HG03097 (cell line): ENCODE measurements at regions not wholly inside any gene's neighbourhood (a gene's known extent, or its start where the extent isn't known, plus 50 kb on each side); places are given as distances from the start of the nearest gene placed in this dataset.

ENCODE experiments used
- ATAC-seq: cut with Tn5 transposase; IDR thresholded peaks from one replicate; pipeline ENCODE4 v1.9.1; 2021; ENCODE audit not compliant: unreplicated experiment, low FRiP score

DNA sequence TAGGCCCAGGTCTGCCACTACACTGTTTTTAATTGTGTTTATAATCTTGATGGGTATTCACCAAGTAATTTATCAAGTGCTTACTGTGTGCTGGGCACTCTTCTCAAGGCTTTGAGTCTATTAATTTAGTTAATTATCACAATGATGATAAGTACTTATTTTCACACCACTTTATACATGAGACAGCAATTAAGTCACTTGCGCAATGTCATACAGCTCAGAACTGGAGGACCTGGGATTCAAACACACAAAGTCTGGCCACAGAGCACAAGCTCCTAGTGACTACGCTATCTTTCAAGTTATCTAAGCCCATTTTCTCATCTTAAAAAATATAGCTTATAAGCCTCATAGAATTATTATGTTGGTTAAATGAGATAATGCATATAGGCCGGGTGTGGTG lies 85.0 kb downstream of the LLPH start:
- ATAC-seq, result no peak

DNA sequence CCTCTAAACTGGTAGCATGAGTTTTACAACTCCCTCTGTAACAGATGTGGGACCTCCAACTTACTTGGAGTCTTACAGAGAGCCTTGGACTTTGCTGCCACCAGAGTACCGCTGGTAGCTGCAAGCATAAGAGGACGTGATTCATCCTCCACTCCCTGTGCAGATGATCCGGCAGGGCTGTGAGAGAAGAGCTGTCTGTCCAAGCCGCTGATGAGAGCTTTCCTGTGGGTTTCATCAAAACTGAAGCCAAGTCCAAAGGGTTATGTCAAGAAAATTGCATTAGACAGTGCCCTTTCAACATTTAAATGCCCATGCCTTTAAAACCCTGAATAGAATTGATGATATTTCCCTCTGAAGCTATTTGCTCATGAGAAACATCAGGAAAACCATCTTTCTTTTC lies 85.8 kb downstream of the LLPH start:
- ATAC-seq, result no peak

GRCh38 chr12:66043035-66043434 lies 87.5 kb downstream of the LLPH start:
- ATAC-seq, result no peak

- no peak for ATAC-seq
Observed at GRCh38 chr12:66041651-66042363, 88.7 kb downstream of the LLPH start.

- ATAC-seq, result no peak
Observed at GRCh38 chr12:66036317-66036716, 94.2 kb downstream of the LLPH start.

DNA sequence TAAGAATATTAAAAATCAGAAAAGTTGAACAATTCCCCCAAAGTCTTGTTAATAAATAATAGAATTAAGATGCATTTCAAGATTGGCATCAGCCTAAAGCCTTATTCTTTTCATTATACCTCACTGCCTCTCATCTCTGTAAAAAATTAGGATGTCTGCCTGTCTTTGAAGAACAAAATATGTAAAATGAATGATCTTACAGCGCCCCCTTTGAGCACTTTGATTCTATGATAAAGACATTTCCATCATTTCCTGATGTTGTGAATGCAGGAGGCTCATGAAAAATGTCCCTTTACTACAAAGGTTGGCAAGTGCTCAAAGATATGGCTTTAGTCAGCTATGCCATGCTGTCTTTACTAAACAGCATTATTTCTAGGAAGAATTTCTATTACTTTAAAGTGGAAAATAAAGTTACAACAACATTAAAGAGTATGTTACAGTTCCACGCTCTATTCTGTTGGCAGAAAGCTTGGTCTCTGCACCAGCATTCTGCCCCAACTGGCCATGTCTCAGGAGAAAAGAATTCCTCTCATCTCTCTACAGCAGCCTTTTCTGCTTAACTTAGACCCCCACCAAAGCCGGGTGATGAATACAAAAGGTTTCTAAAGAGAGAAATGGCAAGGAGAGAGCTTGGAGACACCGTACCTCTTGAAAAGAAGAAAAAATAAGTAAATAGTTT lies 95.1 kb downstream of the LLPH start:
- ATAC-seq, result no peak

- no peak for ATAC-seq
Observed at GRCh38 chr12:66033151-66033550, 97.4 kb downstream of the LLPH start.

GRCh38 chr12:66032739-66033138 lies 97.8 kb downstream of the LLPH start:
- no peak for ATAC-seq

DNA sequence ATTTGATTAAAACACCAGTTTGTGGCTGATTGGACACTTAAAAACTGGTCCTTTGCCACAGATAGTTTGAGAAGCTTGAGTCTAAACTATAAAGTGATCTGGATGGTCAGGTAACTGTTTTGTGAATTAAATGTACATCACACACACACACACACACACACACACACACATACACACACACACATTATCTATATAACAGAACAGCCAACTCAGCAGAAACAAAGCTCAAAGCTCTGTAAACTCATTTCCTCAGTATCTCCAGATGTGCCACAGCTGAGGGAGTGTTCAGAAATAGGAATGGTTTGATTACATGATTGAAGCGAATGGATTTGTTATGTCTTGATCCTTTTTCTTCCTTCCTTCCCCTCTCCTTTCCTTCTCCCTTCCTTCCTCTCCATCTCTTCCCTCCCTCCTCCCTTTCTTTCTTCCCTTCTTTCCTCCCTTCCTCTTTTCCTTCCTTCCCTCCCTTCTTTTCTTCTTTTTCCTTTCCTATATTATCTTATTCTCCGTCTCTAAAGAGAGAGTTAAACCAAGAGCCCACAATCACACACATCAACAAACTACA lies 100.3 kb downstream of the LLPH start:
- ATAC-seq, result no peak

GRCh38 chr12:66028390-66028789 lies 102.2 kb downstream of the LLPH start:
- no peak for ATAC-seq

DNA sequence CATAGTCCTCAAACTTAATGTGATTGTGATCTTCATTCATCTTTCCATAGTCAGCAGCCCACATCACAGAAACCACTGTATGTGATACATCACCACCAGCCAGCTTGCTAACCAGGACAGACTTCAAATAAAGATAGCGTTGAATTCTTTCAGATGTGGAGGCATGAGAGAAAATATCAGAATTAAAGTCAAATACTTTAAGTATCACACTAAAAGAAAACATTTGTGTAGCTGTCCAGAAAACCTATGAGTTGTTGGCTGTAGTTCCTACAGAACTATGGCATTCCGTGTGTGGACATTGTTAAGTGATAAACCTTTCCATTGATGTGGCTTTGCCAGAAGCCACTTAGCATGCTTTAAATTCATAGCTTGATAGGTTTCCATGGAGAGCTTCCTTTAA lies 105.1 kb downstream of the LLPH start:
- ATAC-seq, result no peak

DNA sequence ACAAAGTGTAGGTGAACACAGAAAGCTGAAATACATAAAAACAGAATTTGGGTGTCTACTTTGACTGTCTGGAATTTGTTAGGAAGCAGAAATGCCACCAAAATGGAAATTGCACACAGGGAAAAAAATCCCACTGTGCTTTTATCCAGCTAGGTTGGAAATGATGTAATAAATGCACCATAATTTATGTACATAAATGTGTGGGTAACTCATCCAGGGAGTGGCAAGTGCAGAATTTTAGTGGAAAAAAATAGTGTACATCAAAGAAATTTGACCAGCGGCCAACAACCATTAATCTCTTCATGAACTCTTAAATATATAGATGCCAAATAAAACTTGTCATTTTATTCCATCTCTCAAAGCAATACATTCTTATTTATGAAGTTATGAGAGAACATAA lies 105.6 kb downstream of the LLPH start:
- ATAC-seq, result no peak

- ATAC-seq, result no peak
Observed at GRCh38 chr12:66020481-66020880, 110.1 kb downstream of the LLPH start.

GRCh38 chr12:66017736-66018135 lies 112.8 kb downstream of the LLPH start:
- no peak for ATAC-seq
